T-helper 22 cell (primary cell): ENCODE measurements at regions not wholly inside any gene's neighbourhood (a gene's known extent, or its start where the extent isn't known, plus 50 kb on each side); places are given as distances from the start of the nearest gene placed in this dataset.

Experiments used
- DNase-seq: peaks from one replicate; pipeline ENCODE4 v3.0.0-alpha.2; 2020; ENCODE audit warnings: low read depth

GRCh38 chr2:5751873-5752482, 59.8 kb downstream of the SOX11 start:
- no peak for DNase-seq

- DNase-seq = no peak
Observed at GRCh38 chr2:5756272-5756671, 64.1 kb downstream of the SOX11 start.

- DNase-seq = no peak
Observed at GRCh38 chr2:5758346-5758745, 66.2 kb downstream of the SOX11 start.

GRCh38 chr2:5759949-5760348, 67.8 kb downstream of the SOX11 start:
- no peak for DNase-seq

DNA sequence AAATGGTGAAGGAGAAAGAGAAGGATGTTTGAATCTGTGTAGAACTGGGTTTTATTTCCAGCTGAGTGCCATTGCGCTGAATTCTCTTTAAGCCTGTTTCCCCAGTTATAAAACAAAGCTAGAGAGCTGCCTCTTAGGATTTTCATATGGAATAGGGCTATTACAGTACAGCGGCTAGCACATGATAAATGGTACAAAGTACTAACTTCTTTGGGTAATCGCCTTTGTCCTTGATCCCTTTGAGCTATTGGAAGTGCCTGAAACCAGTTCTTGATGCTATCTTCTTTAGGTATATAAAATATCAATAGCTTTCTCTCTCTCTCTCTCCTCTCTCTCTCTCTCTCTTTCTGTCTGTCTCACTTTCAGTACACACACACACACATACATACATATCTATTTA, 71.3 kb downstream of the SOX11 start:
- DNase-seq = no peak

GRCh38 chr2:5764041-5764440, 71.9 kb downstream of the SOX11 start:
- no peak for DNase-seq

GRCh38 chr2:5766056-5766455, 73.9 kb downstream of the SOX11 start:
- no peak for DNase-seq

DNA sequence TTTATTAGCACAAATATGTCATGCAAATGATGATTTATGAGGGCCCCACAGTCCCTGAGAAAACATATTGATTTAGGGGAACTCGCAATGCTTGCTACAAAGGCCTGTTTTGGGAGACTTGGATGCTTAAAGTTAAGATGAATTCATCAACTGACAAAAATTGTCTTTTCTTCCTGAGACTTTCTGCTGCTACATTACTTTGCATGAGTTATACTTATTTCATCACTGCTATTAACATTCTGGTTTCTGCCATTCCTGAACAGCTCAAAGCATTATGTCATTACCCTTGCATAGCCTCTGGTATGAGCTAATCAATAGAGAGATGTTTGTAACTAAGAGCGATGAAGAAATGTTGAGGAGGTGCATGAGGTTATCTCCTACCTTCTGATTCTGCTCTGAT, 74.4 kb downstream of the SOX11 start:
- DNase-seq = no peak

- no peak for DNase-seq
Observed at GRCh38 chr2:5777131-5777535, 84.9 kb downstream of the SOX11 start.

DNA sequence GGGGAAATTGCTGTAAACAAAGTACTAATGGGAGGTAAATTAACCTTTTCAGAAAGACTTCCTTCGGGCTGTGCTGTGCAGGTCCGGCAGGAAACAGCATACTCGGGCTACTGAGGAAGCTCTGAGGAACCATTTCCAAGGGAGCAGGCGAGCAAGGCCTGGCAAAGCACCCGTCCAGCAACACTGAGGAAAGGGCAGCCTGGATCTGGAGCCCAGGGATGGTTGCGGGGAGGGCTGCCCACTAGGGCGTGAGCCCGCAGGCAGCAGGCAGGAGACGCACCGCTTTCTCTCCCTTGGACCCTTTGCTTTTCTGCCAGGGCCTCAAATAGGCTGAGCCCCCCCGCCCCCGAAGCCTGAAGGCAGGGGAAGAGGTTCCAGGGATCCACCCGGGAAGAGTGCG, 89.5 kb downstream of the SOX11 start:
- no peak for DNase-seq

DNA sequence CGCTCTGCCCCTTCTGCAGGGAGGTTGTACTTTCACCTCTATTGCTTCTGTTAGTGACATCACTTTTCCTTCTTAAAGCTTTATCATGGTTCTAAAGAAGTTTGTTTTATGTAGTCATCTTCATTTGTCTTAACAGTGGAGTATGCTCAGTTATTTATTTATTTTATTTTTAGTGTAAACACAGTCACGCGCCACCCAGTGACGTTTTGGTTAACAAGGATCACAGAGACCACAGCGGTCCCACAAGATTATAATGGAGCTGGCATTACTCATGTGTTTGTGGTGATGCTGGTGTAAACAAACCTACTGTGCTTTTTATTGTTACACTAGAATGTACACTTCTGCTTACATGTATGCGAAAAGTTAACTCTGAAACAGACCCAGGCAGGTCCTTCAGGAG, 89.9 kb downstream of the SOX11 start:
- no peak for DNase-seq

GRCh38 chr2:5788447-5788846, 96.3 kb downstream of the SOX11 start:
- no peak for DNase-seq

- DNase-seq = no peak
Observed at GRCh38 chr2:5791371-5791770, 99.2 kb downstream of the SOX11 start.

DNA sequence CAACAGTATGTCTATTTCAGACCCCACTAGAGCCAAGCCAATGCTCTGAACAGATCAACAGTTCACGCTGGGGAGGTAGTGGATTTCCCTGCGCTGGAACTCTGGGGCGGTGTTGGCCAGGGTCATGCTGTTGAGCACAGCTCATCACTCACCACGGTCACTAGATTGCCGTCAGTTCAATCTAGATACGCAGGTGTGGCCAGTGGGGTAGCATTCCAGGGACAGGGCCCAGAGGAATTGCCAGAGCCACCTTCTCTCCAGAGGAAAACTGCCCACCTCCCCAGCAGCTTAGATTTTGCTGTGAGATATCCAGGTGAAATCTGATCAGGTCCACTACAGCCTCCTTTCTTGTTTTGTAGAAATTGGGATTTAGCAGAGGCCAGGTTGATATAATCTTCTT, 101.8 kb downstream of the SOX11 start:
- no peak for DNase-seq

- no peak for DNase-seq
Observed at GRCh38 chr2:5798084-5798483, 105.9 kb downstream of the SOX11 start.

GRCh38 chr2:5799348-5799747, 107.2 kb downstream of the SOX11 start:
- no peak for DNase-seq

- DNase-seq = no peak
Observed at GRCh38 chr2:5803547-5803946, 111.4 kb downstream of the SOX11 start.

GRCh38 chr2:5818961-5819600, 126.9 kb downstream of the SOX11 start:
- DNase-seq = no peak

DNA sequence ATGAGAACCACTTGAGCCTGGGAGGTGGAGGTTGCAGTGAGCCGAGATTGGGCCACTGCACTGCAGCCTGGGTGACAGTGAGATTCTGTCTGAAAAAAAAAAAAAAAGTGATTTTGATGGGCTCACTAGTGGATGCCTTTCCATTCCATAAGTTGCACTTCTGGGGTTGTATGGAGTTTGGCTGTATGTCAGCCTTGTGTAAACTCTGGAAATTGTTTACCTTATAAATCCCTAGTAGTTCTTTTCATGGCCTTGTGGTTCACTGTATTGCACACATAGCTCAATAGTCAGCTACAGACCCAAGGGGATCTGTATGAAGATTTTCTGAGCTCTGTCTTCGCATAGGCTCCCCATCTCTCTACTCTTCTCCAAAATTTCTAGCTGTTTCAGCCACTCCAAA, 131.9 kb downstream of the SOX11 start:
- DNase-seq = no peak

GRCh38 chr2:5825686-5826085, 133.5 kb downstream of the SOX11 start:
- no peak for DNase-seq

GRCh38 chr2:5826979-5827655, 134.9 kb downstream of the SOX11 start:
- DNase-seq = no peak

- no peak for DNase-seq
Observed at GRCh38 chr2:5834501-5834900, 142.3 kb downstream of the SOX11 start.

- no peak for DNase-seq
Observed at GRCh38 chr2:5839550-5839949, 147.4 kb downstream of the SOX11 start.

- DNase-seq = no peak
Observed at GRCh38 chr2:5841126-5841525, 148.9 kb downstream of the SOX11 start.
